ENCODE measurements at regions not wholly inside any gene's neighbourhood (a gene's known extent, or its start where the extent isn't known, plus 50 kb on each side); places are given as distances from the start of the nearest gene placed in this dataset.

DNA sequence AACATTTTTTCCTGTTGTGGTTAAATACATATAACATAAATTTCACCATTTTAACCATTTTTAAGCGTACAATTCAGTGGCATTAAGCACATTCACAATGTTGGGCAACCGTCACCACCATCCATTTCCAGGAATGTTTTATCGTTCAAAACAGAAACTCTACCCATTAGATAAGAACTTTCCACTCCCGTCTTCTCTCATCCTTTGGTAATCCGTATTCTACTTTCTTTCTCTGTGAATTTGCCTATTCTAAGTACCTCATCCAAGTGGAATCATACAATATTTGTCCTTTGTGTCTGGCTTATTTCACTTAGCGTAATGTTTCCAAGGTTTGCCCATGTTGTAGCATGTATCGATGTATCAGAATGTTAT is 336.0 kb downstream of the RRAGC start:
- Histone ChIP-seq H3K79me2 (ENCODE audit: control insufficient read depth, insufficient read depth, low read length) (no peaks in the 10 kb centered on the region), H3K4me2 (ENCODE audit: insufficient read depth, low read length) (no peak overlapping the region), H3K4me3 (replicated peaks in 1 of 3; ENCODE audit: insufficient read depth in 1 of 3, low read depth in 1 of 3, low read length in 3 of 3) (no peak overlapping the region), H3K36me3 (ENCODE audit: control insufficient read depth in 2 of 2, extremely low read depth in 1 of 2, insufficient read depth in 2 of 2, low read length in 2 of 2) (no peaks in the 10 kb centered on the region), H4K20me1 (replicated peaks; ENCODE audit: control insufficient read depth, extremely low read depth, insufficient read depth, low read length) (no peaks in the 10 kb centered on the region), H3K27me3 (ENCODE audit: control insufficient read depth in 2 of 2, insufficient read depth in 2 of 2, low read length in 2 of 2) (no peaks in the 10 kb centered on the region), H3K9me1 (replicated peaks; ENCODE audit: control insufficient read depth, extremely low read depth, insufficient read depth, low read length) (no peaks in the 10 kb centered on the region), H3K4me1 (ENCODE audit: control insufficient read depth, extremely low read depth, insufficient read depth, low read length) (no peaks in the 10 kb centered on the region), H3K27ac (ENCODE audit: insufficient read depth, low read depth, low read length) (no peak overlapping the region), H3K9me3 (replicated peaks; ENCODE audit: control insufficient read depth, insufficient read depth, low read length) (no peaks in the 10 kb centered on the region), H3K9ac (replicated peaks; ENCODE audit: extremely low read depth, insufficient read depth, low read length) (no peak overlapping the region), H2AFZ (ENCODE audit: low read depth, low read length) (no peak overlapping the region)
- POLR2A ChIA-PET: no interaction called here
- CTCF ChIA-PET: no interaction called here
- FAIRE-seq: no peak
- BruUV-seq (replicated peaks): no TSS peak
- TF ChIP-seq, protein P1, sequence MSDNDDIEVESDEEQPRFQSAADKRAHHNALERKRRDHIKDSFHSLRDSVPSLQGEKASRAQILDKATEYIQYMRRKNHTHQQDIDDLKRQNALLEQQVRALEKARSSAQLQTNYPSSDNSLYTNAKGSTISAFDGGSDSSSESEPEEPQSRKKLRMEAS (IDR thresholded peaks at IDR 0.05; ENCODE audit: insufficient read depth, insufficient read length): no peak
- TF ChIP-seq POLR2A (IDR thresholded peaks at IDR 0.05; ENCODE audit: low read depth, low read length) (no peak), EZH2 (IDR thresholded peaks at IDR 0.05; ENCODE audit: borderline replicate concordance, low read depth, low read length, severe bottlenecking) (no peak), GATA2 (IDR thresholded peaks at IDR 0.05; ENCODE audit: insufficient read depth, insufficient read length, low read depth, low read length) (no peak), POLR2AphosphoS5 (IDR thresholded peaks at IDR 0.05; ENCODE audit: insufficient read depth, low read depth, low read length) (no peak), FOS (IDR thresholded peaks at IDR 0.05; ENCODE audit: borderline replicate concordance, insufficient read depth, low read length) (no peak), JUN (IDR thresholded peaks at IDR 0.05; ENCODE audit: borderline replicate concordance, insufficient read depth, insufficient read length, low read depth) (no peak), MYC (IDR thresholded peaks at IDR 0.05; ENCODE audit: low read depth, low read length) (no peak)
- TF ChIP-seq, protein P2, sequence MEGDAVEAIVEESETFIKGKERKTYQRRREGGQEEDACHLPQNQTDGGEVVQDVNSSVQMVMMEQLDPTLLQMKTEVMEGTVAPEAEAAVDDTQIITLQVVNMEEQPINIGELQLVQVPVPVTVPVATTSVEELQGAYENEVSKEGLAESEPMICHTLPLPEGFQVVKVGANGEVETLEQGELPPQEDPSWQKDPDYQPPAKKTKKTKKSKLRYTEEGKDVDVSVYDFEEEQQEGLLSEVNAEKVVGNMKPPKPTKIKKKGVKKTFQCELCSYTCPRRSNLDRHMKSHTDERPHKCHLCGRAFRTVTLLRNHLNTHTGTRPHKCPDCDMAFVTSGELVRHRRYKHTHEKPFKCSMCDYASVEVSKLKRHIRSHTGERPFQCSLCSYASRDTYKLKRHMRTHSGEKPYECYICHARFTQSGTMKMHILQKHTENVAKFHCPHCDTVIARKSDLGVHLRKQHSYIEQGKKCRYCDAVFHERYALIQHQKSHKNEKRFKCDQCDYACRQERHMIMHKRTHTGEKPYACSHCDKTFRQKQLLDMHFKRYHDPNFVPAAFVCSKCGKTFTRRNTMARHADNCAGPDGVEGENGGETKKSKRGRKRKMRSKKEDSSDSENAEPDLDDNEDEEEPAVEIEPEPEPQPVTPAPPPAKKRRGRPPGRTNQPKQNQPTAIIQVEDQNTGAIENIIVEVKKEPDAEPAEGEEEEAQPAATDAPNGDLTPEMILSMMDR (IDR thresholded peaks at IDR 0.05; ENCODE audit: extremely low read depth in 1 of 2, insufficient read depth in 1 of 2, low read depth in 1 of 2, low read length in 2 of 2): no peak
- intact Hi-C loops (cut with micrococcal nuclease): no loop called here
- dilution Hi-C loops (cut with MboI; ENCODE audit: extremely low pct_ligation_motif_present, low sequenced_read_pairs): no loop called here
- DNase-seq (ENCODE audit: low read depth, low spot score): no peak
